NCI-H1417 (cell line): ENCODE measurements at regions not wholly inside any gene's neighbourhood (a gene's known extent, or its start where the extent isn't known, plus 50 kb on each side); places are given as distances from the start of the nearest gene placed in this dataset.
"Not testable (repeated sequence)": the region's sequence is repeated elsewhere in the genome, so short reads cannot be mapped to it uniquely, and the experiment has no call there.

Experiments used
- DNase-seq, 3 experiments: peaks; one replicate each; lab custom pipeline; 2025; lab: John Stamatoyannopoulos, UW

- peak; percentile 2 to 59 (median 56) for DNase-seq
Observed at GRCh38 chr2:166381-166780, 97.5 kb downstream of the SH3YL1 start.

GRCh38 chr2:165530-165929 lies 98.3 kb downstream of the SH3YL1 start:
- no peak for DNase-seq

- DNase-seq = no peak
Observed at GRCh38 chr2:162473-163382, 101.1 kb downstream of the SH3YL1 start.

GRCh38 chr2:161729-162128 lies 102.1 kb downstream of the SH3YL1 start:
- DNase-seq = no peak

DNA sequence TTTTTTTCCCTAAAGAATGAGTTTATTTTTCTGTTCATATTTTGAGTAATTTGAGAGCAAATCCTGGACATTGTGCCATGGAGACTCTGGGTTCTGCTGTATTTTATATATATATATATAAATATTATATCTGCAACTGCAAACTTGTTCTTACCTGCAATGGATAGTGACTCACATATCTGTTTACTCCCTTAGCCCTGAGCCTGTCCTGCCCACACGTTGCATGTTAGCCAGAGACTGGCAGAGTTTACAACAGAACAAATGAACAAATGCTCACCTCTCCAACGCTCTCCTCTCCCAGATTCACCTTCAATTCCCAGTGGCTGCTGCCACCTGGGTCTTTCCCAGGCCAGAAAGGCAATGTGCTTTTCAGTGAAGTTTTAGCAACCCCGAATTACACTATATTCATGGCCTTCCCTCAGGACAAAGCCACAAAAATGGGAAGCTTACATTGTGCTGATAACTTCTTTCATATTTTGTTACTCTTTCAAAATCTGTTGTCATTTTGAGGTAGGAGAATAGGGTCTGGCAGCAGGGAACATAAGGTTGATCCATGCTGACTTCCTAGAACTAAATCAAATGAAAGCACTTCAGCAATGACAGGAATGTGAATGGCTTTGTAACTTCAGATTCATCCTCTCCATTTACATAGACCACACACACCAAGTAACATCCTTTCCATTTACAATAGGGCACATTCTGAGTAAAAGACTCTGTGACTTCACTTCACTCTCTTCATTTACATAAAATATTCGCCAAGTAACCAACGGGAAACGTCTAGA lies 105.4 kb upstream of the FAM110C start:
- DNase-seq = no peak

GRCh38 chr2:145407-145806 lies 99.1 kb upstream of the FAM110C start:
- no peak for DNase-seq

GRCh38 chr2:141611-142010 lies 95.3 kb upstream of the FAM110C start:
- no peak for DNase-seq

- no peak for DNase-seq
Observed at GRCh38 chr2:136666-137065, 90.4 kb upstream of the FAM110C start.

DNA sequence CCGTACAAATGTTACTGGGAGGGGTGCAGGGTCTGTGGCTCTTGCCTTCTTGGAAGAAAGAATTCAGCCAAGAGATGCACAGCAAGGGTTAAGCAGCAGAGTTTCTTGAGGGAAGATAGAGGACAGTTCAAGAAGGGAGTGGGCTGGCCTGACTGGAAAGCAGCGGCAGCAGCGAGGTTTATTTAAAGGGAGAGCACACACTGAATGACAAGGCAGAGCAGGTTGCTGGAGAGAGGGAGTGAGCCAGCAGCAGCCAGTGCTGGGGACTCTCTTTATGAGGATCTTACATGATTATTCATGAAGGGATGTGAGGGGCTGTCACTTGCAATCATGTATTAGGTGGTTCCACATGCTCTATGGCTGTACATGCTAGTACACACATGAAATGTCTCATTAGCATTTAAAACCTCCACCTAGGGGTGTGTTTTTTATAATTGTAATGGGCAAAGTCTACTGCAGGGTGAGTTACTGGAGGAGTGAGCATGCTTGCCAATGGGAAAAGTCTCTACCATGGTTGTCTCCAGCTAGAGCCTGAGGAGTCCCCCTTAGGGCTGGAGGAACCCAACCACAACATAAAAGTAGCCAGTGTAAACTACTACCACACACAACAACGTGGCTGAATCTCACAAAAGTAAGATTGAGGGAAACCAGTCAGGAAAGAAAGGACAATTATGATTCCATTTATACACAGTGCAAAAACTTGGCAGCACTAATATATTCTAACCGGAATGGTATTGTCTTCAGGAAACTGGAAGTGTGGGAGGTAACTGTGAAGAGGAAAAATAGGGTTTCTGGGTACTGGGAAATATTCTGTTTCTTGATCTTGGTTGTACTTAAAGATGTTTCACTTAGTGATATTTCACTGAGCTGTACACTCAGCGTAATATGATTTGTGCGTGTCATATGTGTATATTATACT lies 87.6 kb upstream of the FAM110C start:
- DNase-seq = peak in 1 of 3 experiments; percentile 53

DNA sequence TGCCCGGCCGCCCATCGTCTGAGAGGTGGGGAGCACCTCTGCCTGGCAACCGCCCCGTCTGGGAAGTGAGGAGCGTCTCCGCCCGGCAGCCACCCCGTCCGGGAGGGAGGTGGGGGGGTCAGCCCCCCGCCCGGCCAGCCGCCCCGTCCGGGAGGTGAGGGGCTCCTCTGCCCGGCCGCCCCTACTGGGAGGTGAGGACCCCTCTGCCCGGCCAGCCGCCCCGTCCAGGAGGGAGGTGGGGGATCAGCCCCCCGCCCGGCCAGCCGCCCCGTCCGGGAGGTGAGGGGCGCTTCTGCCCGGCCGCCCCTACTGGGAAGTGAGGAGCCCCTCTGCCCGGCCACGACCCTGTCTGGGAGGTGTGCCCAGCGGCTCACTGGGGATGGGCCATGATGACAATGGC lies 80.5 kb upstream of the FAM110C start:
- not testable (repeated sequence) for DNase-seq

DNA sequence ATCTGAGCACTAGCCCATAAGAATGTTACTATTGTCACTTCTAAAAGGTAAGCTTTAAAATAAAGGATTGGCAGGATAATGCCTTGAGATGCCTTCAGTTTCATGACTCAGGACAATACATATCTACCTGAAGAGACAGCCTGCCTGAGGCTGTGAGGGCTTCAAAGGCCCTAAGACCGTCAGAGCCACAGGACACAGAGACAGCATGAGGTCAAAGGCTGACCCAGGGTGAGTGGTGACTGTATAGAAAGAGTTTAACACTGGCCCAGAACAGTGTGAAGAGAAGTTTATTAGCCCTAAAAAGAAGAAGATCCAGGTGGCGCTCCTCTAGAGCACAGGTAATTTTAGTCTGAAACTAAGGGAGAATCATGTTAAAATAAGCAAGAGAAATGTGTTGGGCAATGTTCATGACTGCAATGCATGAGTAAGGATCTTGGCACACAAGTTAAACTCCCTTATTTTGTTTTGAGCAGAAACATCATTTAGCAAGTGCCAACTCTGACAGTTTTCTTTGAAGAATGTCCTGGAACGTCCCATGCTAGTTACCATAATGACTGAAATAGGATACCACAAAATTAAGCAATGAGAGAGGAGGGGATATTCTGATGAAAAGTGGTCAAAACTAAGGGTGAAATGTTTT lies 78.1 kb upstream of the FAM110C start:
- DNase-seq = no peak

- no peak for DNase-seq
Observed at GRCh38 chr2:116953-117352, 70.6 kb upstream of the FAM110C start.

- peak in 1 of 3 experiments; percentile 27 for DNase-seq
Observed at GRCh38 chr2:115303-115702, 69.0 kb upstream of the FAM110C start.

- no peak for DNase-seq
Observed at GRCh38 chr2:114616-115015, 68.3 kb upstream of the FAM110C start.

- peak in 1 of 3 experiments; percentile 21 for DNase-seq
Observed at GRCh38 chr2:109998-110397, 63.7 kb upstream of the FAM110C start.

- no peak for DNase-seq
Observed at GRCh38 chr2:108920-109809, 62.9 kb upstream of the FAM110C start.

- no peak for DNase-seq
Observed at GRCh38 chr2:101016-101415, 54.7 kb upstream of the FAM110C start.
